GM19238 (cell line): ENCODE measurements at regions not wholly inside any gene's neighbourhood (a gene's known extent, or its start where the extent isn't known, plus 50 kb on each side); places are given as distances from the start of the nearest gene placed in this dataset.
A peak's percentile ranks its signal among the peaks of the same experiment; 100 is the strongest.

ENCODE experiments used
- DNase-seq: peaks from one replicate; pipeline ENCODE4 v3.0.0; 2011; ENCODE audit warnings: low spot score; ENCODE audit not compliant: insufficient read length

GRCh38 chr9:115362640-115363039, 244.7 kb upstream of the TNC start:
- DNase-seq, result no peak

- no peak for DNase-seq
Measured at GRCh38 chr9:115364991-115365390, 247.0 kb upstream of the TNC start.

- no peak for DNase-seq
Measured at GRCh38 chr9:115367321-115367720, 249.4 kb upstream of the TNC start.

- no peak for DNase-seq
Measured at GRCh38 chr9:115367780-115368525, 250.0 kb upstream of the TNC start.

GRCh38 chr9:115369322-115369957, 251.5 kb upstream of the TNC start:
- DNase-seq, result no peak

GRCh38 chr9:115373000-115373709, 255.2 kb upstream of the TNC start:
- DNase-seq, result peak; percentile 2

GRCh38 chr9:115373710-115374045, 255.7 kb upstream of the TNC start:
- no peak for DNase-seq

- DNase-seq, result no peak
Measured at GRCh38 chr9:115374724-115375268, 256.8 kb upstream of the TNC start.

- no peak for DNase-seq
Measured at GRCh38 chr9:115378241-115378640, 260.3 kb upstream of the TNC start.

- DNase-seq, result no peak
Measured at GRCh38 chr9:115378758-115379157, 260.8 kb upstream of the TNC start.

GRCh38 chr9:115379719-115380118, 261.8 kb upstream of the TNC start:
- no peak for DNase-seq

GRCh38 chr9:115382865-115383264, 264.9 kb upstream of the TNC start:
- no peak for DNase-seq

GRCh38 chr9:115385383-115386122, 267.6 kb upstream of the TNC start:
- no peak for DNase-seq

GRCh38 chr9:115386963-115387770, 269.2 kb upstream of the TNC start:
- DNase-seq, result no peak

- no peak for DNase-seq
Measured at GRCh38 chr9:115391168-115391825, 273.3 kb upstream of the TNC start.

- no peak for DNase-seq
Measured at GRCh38 chr9:115393976-115394775, 276.2 kb upstream of the TNC start.

GRCh38 chr9:115395511-115396021, 277.6 kb upstream of the TNC start:
- DNase-seq, result no peak

- DNase-seq, result no peak
Measured at GRCh38 chr9:115396071-115396529, 278.1 kb upstream of the TNC start.
